ENCODE measurements at regions not wholly inside any gene's neighbourhood (a gene's known extent, or its start where the extent isn't known, plus 50 kb on each side); places are given as distances from the start of the nearest gene placed in this dataset.

DNA sequence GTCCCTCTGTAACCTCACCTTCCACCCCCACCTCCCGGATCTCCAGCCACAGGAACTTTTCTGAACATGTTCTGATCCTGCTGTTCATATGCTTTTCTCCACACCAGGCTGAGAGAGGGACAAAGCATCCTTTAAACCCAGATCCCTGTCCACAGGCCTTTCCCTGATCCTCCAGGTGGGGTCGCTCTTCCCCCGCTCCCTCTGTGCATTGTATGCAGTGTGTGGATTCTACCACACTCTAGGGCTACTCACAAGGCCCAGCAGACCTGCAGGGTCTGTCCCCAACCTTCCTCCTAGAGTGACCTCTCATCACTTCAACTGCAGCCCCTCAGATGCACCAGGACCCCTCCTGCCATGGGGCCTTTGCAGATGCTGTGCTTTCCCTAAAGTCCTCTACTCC lies 1200.6 kb downstream of the UQCRFS1 start:
- H3K4me3 ChIP-seq, result no peak overlapping the region
- ATAC-seq (no peak), DNase-seq (no peak)
- no peak for TF ChIP-seq CTCF (IDR thresholded peaks at IDR 0.05)
- no peak for TF ChIP-seq POLR2A (IDR thresholded peaks at IDR 0.05)
- WGBS, 4 donors, result 60 to 75% (median 64%) methylated on average over 3 of the region's 3 CpGs
- no peak overlapping the region for H3K27ac ChIP-seq
- intact Hi-C loops (cut with DNase I), result no loop called here
- H3K4me1 ChIP-seq, result peaks cover 0 to 11% (median 0%) of the 10 kb centered on the region in 12 donors
- H3K9me3 ChIP-seq, result peaks cover 0 to 2% (median 0%) of the 10 kb centered on the region in 12 donors
- no peaks in the 10 kb centered on the region for H3K27me3 ChIP-seq
- no peaks in the 10 kb centered on the region for H3K36me3 ChIP-seq

GRCh38 chr19:28010656-28011055 lies 1202.3 kb downstream of the UQCRFS1 start:
- intact Hi-C loops (cut with DNase I), result no loop called here
- ATAC-seq (no peak), DNase-seq (no peak)
- TF ChIP-seq CTCF (IDR thresholded peaks at IDR 0.05) (no peak), POLR2A (IDR thresholded peaks at IDR 0.05) (no peak)
- WGBS, 4 donors, result 26 to 38% (median 32%) methylated on average over 6 of the region's 6 CpGs
- H3K9me3 ChIP-seq, result peaks cover 0 to 2% (median 0%) of the 10 kb centered on the region in 12 donors
- peaks cover 0 to 2% (median 0%) of the 10 kb centered on the region in 9 donors for H3K27me3 ChIP-seq
- H3K4me1 ChIP-seq, result peaks cover 0 to 11% (median 0%) of the 10 kb centered on the region in 12 donors
- no peaks in the 10 kb centered on the region for H3K36me3 ChIP-seq
- no peak overlapping the region for H3K27ac ChIP-seq
- no peak overlapping the region for H3K4me3 ChIP-seq

GRCh38 chr19:28009696-28010095 lies 1203.3 kb downstream of the UQCRFS1 start:
- Histone ChIP-seq H3K27me3 (peaks cover 0 to 2% (median 0%) of the 10 kb centered on the region in 9 donors), H3K4me1 (peaks cover 0 to 11% (median 0%) of the 10 kb centered on the region in 12 donors), H3K9me3 (peaks cover 0 to 2% (median 0%) of the 10 kb centered on the region in 12 donors), H3K4me3 (no peak overlapping the region), H3K27ac (no peak overlapping the region), H3K36me3 (no peaks in the 10 kb centered on the region)
- DNase-seq (no peak), ATAC-seq (peak in 3 of 4 donors; percentile 77 to 81 (median 77))
- no peak for TF ChIP-seq CTCF (IDR thresholded peaks at IDR 0.05)
- no peak for TF ChIP-seq POLR2A (IDR thresholded peaks at IDR 0.05)
- WGBS, 4 donors, result 36 to 41% (median 40%) methylated on average over 4 of the region's 4 CpGs
- intact Hi-C loops (cut with DNase I), result no loop called here

- no peak for ATAC-seq
- WGBS, 4 donors, result 60 to 74% (median 66%) methylated on average over 2 of the region's 2 CpGs
- intact Hi-C loops (cut with DNase I), result no loop called here
- no peak for DNase-seq
- no peaks in the 10 kb centered on the region for H3K36me3 ChIP-seq
- TF ChIP-seq POLR2A (IDR thresholded peaks at IDR 0.05) (no peak), CTCF (IDR thresholded peaks at IDR 0.05) (no peak)
- peaks cover 0 to 2% (median 0%) of the 10 kb centered on the region in 12 donors for H3K9me3 ChIP-seq
- peaks cover 0 to 2% (median 0%) of the 10 kb centered on the region in 9 donors for H3K27me3 ChIP-seq
- no peak overlapping the region for H3K4me3 ChIP-seq
- H3K4me1 ChIP-seq, result peaks cover 0 to 11% (median 0%) of the 10 kb centered on the region in 12 donors
- H3K27ac ChIP-seq, result no peak overlapping the region
These were observed 1204.3 kb downstream of the UQCRFS1 start for GRCh38 chr19:28008695-28009094.

Measured in heart left ventricle (tissue), 16 donors.